ENCODE measurements at regions not wholly inside any gene's neighbourhood (a gene's known extent, or its start where the extent isn't known, plus 50 kb on each side); places are given as distances from the start of the nearest gene placed in this dataset.

DNA sequence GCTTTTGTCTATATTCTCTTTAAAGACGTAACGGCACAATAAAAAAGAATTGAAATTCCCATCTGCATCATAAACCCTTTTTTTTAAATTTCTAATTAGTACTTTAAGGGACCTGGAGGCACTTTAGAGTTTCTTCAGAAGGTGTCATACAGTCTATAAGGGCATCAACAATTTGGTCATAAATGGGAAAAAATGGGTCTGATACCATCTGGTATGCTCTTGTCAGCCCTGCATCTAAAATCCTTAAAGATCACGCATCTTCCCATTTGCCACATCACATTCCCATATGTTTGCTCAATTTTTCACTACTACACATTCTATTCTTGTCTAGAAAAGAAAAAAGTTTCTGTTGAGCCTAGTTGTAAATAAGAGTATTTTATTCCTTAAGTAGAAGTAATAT, 53.8 kb downstream of the COX7C start:
- no peak overlapping the region for H3K9ac ChIP-seq (ENCODE audit: low read depth in 1 of 3, low read length in 3 of 3)
- no peaks in the 10 kb centered on the region for H3K4me1 ChIP-seq (ENCODE audit: control insufficient read depth in 3 of 3, insufficient read depth in 3 of 3, low read length in 3 of 3)
- no peak overlapping the region for H3K27ac ChIP-seq (ENCODE audit: low read depth, low read length)
- H3K36me3 ChIP-seq (ENCODE audit: control insufficient read depth in 3 of 3, insufficient read depth in 3 of 3, low read length in 3 of 3), result no peaks in the 10 kb centered on the region
- no peak overlapping the region for H3K4me3 ChIP-seq (ENCODE audit: low read length in 3 of 3)
- H3K27me3 ChIP-seq (ENCODE audit: control insufficient read depth in 3 of 3, insufficient read depth in 3 of 3, low read length in 3 of 3), result no peaks in the 10 kb centered on the region
- H3K9me3 ChIP-seq (ENCODE audit: control insufficient read depth in 3 of 3, low read length in 3 of 3), result no peaks in the 10 kb centered on the region

DNA sequence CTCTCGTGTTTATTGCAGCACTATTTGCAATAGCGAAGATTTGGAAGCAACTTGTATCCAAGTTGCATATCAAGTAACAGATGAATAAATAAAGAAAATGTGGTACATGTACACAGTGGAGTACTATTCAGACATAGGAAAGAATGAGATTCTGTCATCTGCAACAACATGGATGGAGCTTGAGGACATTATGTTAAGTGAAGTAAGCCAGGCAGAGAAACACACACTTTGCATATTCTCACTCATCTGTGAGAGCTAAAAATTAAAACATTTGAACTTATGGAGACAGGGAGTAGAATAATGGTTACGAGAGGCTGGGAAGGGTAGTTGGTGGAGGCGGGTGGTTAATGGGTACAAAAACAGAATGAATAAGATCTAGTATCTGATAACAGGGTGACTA, 56.3 kb downstream of the COX7C start:
- no peaks in the 10 kb centered on the region for H3K9me3 ChIP-seq (ENCODE audit: control insufficient read depth in 3 of 3, low read length in 3 of 3)
- no peaks in the 10 kb centered on the region for H3K4me1 ChIP-seq (ENCODE audit: control insufficient read depth in 3 of 3, insufficient read depth in 3 of 3, low read length in 3 of 3)
- H3K36me3 ChIP-seq (ENCODE audit: control insufficient read depth in 3 of 3, insufficient read depth in 3 of 3, low read length in 3 of 3), result no peaks in the 10 kb centered on the region
- no peak overlapping the region for H3K27ac ChIP-seq (ENCODE audit: low read depth, low read length)
- no peaks in the 10 kb centered on the region for H3K27me3 ChIP-seq (ENCODE audit: control insufficient read depth in 3 of 3, insufficient read depth in 3 of 3, low read length in 3 of 3)
- H3K9ac ChIP-seq (ENCODE audit: low read depth in 1 of 3, low read length in 3 of 3), result no peak overlapping the region
- no peak overlapping the region for H3K4me3 ChIP-seq (ENCODE audit: low read length in 3 of 3)

DNA sequence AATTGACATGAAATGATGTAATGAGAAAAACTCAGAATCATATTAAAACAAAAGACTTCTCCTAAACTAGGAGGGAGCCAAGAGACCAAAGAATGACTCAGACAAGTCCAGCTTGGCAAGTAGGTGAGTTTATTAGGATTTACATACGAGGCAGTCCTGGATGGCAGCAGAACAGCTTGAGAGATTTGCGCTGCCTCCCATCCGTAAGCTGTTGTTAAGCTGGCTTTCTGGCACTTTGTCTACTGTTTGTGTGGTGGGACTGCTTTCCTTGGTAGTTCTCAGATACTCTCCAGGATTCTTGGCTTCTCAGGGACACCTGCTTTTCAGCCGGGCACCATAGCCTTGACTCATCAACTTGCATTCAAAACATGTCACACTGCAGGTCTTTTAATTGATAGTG, 57.6 kb downstream of the COX7C start:
- Histone ChIP-seq H3K4me1 (ENCODE audit: control insufficient read depth in 3 of 3, insufficient read depth in 3 of 3, low read length in 3 of 3) (no peaks in the 10 kb centered on the region), H3K9me3 (ENCODE audit: control insufficient read depth in 3 of 3, low read length in 3 of 3) (no peaks in the 10 kb centered on the region)

DNA sequence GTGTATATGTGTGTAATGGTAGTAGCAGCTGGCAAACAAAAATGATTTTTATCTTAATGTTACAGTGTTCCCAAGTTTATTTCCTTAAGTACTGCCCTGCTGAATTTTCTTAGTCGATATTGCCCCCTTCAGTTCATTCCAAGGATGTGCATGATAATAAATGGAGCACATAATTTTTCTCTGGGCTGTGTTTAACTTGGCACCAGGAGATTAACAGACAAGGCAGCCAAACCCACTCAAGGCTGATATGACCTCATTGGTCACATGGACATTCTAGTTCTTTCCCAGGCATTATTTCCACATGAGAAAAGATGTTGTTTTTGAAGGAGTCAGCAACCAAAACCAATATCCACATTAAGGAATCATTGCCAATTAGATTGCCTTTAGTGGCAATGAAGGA, 61.8 kb downstream of the COX7C start:
- no peaks in the 10 kb centered on the region for H3K27me3 ChIP-seq (ENCODE audit: control insufficient read depth in 3 of 3, insufficient read depth in 3 of 3, low read length in 3 of 3)
- no peaks in the 10 kb centered on the region for H3K36me3 ChIP-seq (ENCODE audit: control insufficient read depth in 3 of 3, insufficient read depth in 3 of 3, low read length in 3 of 3)
- no peaks in the 10 kb centered on the region for H3K4me1 ChIP-seq (ENCODE audit: control insufficient read depth in 3 of 3, insufficient read depth in 3 of 3, low read length in 3 of 3)
- no peaks in the 10 kb centered on the region for H3K9me3 ChIP-seq (ENCODE audit: control insufficient read depth in 3 of 3, low read length in 3 of 3)
- H3K4me3 ChIP-seq (ENCODE audit: low read length in 3 of 3), result no peak overlapping the region
- H3K27ac ChIP-seq (ENCODE audit: low read depth, low read length), result no peak overlapping the region
- H3K9ac ChIP-seq (ENCODE audit: low read depth in 1 of 3, low read length in 3 of 3), result no peak overlapping the region

More for the DNA sequence above, 57.6 kb downstream of the COX7C start:
- Histone ChIP-seq H3K27ac (ENCODE audit: low read depth, low read length) (no peak overlapping the region), H3K9ac (ENCODE audit: low read depth in 1 of 3, low read length in 3 of 3) (no peak overlapping the region), H3K4me3 (ENCODE audit: low read length in 3 of 3) (no peak overlapping the region), H3K36me3 (ENCODE audit: control insufficient read depth in 3 of 3, insufficient read depth in 3 of 3, low read length in 3 of 3) (no peaks in the 10 kb centered on the region), H3K27me3 (ENCODE audit: control insufficient read depth in 3 of 3, insufficient read depth in 3 of 3, low read length in 3 of 3) (no peaks in the 10 kb centered on the region)

DNA sequence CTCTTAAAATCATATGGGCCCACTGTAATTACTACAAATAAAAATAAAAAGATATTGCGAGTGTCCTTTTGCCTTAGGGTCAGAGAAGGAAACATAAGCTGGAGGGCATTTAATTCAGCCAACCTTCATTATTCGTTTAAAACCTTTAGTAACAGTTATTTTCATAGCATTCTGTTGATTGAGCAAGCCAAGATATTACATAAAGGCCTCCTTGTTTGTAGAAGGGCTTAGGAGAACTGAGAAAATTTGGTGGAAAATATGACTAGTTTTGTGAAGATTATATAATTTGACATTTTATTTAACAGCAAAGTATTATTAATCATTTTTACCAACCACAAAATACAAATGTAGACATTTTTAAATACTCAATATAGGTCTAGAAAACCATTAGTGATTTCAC, 62.2 kb downstream of the COX7C start:
- Histone ChIP-seq H3K36me3 (ENCODE audit: control insufficient read depth in 3 of 3, insufficient read depth in 3 of 3, low read length in 3 of 3) (no peaks in the 10 kb centered on the region), H3K4me3 (ENCODE audit: low read length in 3 of 3) (no peak overlapping the region), H3K4me1 (ENCODE audit: control insufficient read depth in 3 of 3, insufficient read depth in 3 of 3, low read length in 3 of 3) (no peaks in the 10 kb centered on the region), H3K27me3 (ENCODE audit: control insufficient read depth in 3 of 3, insufficient read depth in 3 of 3, low read length in 3 of 3) (no peaks in the 10 kb centered on the region), H3K9ac (ENCODE audit: low read depth in 1 of 3, low read length in 3 of 3) (no peak overlapping the region), H3K9me3 (ENCODE audit: control insufficient read depth in 3 of 3, low read length in 3 of 3) (no peaks in the 10 kb centered on the region), H3K27ac (ENCODE audit: low read depth, low read length) (no peak overlapping the region)

DNA sequence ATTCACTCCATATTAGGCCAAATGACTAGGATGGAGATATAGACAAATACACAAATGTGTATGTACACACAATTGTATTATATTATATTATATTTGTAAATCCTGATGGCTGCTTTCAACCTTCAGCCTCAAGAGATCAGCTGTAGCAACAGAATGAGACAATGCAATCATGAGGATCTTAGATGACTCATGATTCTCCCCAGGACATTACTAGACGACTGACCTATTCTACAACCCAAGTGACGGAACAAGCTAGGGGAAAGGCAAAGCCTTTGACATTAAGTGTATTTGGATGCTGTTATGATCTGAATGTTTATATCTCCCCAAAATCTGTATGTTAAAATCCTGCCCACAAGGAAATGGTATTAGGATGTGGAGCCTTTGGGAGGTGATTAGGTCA, 66.5 kb downstream of the COX7C start:
- no peak overlapping the region for H3K9ac ChIP-seq (ENCODE audit: low read depth in 1 of 3, low read length in 3 of 3)
- H3K27ac ChIP-seq (ENCODE audit: low read depth, low read length), result no peak overlapping the region
- no peak overlapping the region for H3K4me3 ChIP-seq (ENCODE audit: low read length in 3 of 3)
- no peaks in the 10 kb centered on the region for H3K4me1 ChIP-seq (ENCODE audit: control insufficient read depth in 3 of 3, insufficient read depth in 3 of 3, low read length in 3 of 3)
- H3K9me3 ChIP-seq (ENCODE audit: control insufficient read depth in 3 of 3, low read length in 3 of 3), result no peaks in the 10 kb centered on the region
- H3K36me3 ChIP-seq (ENCODE audit: control insufficient read depth in 3 of 3, insufficient read depth in 3 of 3, low read length in 3 of 3), result no peaks in the 10 kb centered on the region
- H3K27me3 ChIP-seq (ENCODE audit: control insufficient read depth in 3 of 3, insufficient read depth in 3 of 3, low read length in 3 of 3), result no peaks in the 10 kb centered on the region

DNA sequence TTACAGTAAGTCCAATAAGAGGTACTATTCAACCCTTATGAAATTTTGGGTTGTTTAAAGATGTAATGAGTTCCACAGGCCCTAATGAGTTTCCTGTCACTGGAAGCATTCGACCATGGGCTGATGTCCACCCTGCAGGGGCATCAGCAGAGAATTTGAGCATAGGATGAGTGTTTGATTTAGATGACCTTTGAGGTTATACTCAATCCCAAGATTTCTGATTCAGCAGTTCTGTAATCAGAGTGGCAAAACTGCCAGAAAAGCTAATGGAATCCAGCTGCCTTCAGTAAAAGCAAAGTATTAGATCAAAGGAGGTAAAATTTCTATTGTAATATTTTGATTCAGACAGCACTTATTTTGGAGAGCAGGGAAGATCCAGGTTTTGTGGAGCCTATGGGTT, 68.3 kb downstream of the COX7C start:
- Histone ChIP-seq H3K27ac (ENCODE audit: low read depth, low read length) (no peak overlapping the region), H3K36me3 (ENCODE audit: control insufficient read depth in 3 of 3, insufficient read depth in 3 of 3, low read length in 3 of 3) (no peaks in the 10 kb centered on the region), H3K4me1 (ENCODE audit: control insufficient read depth in 3 of 3, insufficient read depth in 3 of 3, low read length in 3 of 3) (no peaks in the 10 kb centered on the region), H3K27me3 (ENCODE audit: control insufficient read depth in 3 of 3, insufficient read depth in 3 of 3, low read length in 3 of 3) (no peaks in the 10 kb centered on the region), H3K4me3 (ENCODE audit: low read length in 3 of 3) (no peak overlapping the region), H3K9ac (ENCODE audit: low read depth in 1 of 3, low read length in 3 of 3) (no peak overlapping the region), H3K9me3 (ENCODE audit: control insufficient read depth in 3 of 3, low read length in 3 of 3) (no peaks in the 10 kb centered on the region)

DNA sequence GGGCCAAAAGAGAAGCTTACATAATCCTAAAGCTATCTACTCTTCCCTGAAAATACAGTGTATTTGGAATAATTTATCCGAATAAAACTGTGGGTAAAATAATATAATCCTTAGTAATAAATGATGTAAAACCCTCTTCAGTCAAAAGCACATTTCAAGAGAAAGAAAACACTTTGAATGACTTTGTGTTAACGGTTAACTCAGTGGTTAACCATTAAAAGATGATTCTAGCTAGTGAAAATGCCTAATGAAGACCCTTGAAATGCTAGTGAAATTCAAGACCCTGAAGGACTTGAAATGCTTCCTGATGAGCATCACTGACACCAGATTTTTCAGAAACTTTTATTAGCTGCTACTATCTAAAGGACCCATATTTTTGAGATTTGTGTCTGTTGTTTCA, 70.7 kb downstream of the COX7C start:
- Histone ChIP-seq H3K36me3 (ENCODE audit: control insufficient read depth in 3 of 3, insufficient read depth in 3 of 3, low read length in 3 of 3) (no peaks in the 10 kb centered on the region), H3K9me3 (ENCODE audit: control insufficient read depth in 3 of 3, low read length in 3 of 3) (no peaks in the 10 kb centered on the region), H3K4me1 (ENCODE audit: control insufficient read depth in 3 of 3, insufficient read depth in 3 of 3, low read length in 3 of 3) (no peaks in the 10 kb centered on the region), H3K4me3 (ENCODE audit: low read length in 3 of 3) (no peak overlapping the region), H3K27ac (ENCODE audit: low read depth, low read length) (no peak overlapping the region), H3K9ac (ENCODE audit: low read depth in 1 of 3, low read length in 3 of 3) (no peak overlapping the region), H3K27me3 (ENCODE audit: control insufficient read depth in 3 of 3, insufficient read depth in 3 of 3, low read length in 3 of 3) (no peaks in the 10 kb centered on the region)

DNA sequence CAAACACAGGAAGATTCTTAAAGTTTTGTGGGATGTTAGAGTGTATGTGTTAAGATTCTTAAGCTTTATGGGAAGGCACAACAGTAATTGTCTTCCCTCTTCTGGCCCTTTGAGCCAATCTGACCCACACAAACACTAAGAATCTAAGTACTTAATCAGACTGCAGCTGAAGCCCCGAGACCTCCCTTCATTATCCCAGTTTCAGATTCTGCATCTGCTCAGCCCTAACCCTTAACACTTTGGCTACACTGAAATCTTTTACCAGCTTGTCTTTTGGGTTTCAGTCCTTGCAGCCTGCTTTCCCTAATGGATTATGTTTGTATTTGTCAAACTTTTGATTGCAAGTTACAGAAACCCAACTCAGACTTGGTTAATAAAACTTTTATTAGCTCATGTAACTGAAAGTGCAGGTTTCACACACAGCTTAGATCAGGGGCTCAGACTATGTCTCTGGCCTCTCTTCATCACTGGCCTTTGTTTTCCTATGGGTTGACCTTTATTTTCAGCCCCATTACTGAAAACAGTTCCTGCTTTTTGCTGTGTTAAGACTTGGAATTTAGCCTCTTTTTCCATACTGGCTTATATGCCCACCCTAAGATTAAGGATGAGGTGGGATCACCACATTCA, 71.5 kb downstream of the COX7C start:
- H3K4me3 ChIP-seq (ENCODE audit: low read length in 3 of 3), result no peak overlapping the region
- no peaks in the 10 kb centered on the region for H3K4me1 ChIP-seq (ENCODE audit: control insufficient read depth in 3 of 3, insufficient read depth in 3 of 3, low read length in 3 of 3)
- H3K9ac ChIP-seq (ENCODE audit: low read depth in 1 of 3, low read length in 3 of 3), result no peak overlapping the region
- no peaks in the 10 kb centered on the region for H3K36me3 ChIP-seq (ENCODE audit: control insufficient read depth in 3 of 3, insufficient read depth in 3 of 3, low read length in 3 of 3)
- H3K27ac ChIP-seq (ENCODE audit: low read depth, low read length), result no peak overlapping the region
- H3K27me3 ChIP-seq (ENCODE audit: control insufficient read depth in 3 of 3, insufficient read depth in 3 of 3, low read length in 3 of 3), result no peaks in the 10 kb centered on the region
- H3K9me3 ChIP-seq (ENCODE audit: control insufficient read depth in 3 of 3, low read length in 3 of 3), result no peaks in the 10 kb centered on the region

DNA sequence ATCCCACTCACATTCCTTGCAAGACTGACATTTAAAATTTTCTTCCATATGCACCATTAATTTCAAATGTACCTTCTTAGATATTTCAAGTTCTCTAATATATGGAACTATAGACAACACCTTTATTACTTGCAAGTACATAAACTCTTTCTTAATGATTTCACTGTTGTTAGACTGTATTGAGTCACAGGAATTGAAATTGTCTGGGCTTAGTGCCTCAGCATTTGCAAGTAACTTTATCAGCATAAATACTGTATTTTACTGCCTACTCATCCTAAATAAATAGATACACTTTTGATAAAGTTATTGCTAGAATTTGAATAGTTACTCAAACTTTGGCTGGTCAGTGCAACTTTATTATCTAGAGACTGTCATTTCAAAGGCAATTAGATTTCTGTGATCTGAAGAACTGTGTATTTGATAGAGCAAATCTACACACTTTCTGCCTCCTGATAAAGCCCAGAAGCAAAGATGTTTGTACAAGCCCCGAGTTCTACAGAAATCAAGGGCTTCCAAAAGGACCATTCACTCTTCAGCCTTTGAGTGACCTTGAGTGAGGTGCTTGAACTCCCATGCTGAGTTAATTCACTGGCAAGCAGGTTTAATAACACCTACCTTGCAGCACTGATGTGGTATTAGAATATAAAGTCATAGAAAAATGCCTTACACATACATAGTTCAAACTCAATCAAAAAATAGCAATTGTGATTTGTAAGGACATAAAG, 91.6 kb downstream of the COX7C start:
- Histone ChIP-seq H3K27ac (ENCODE audit: low read depth, low read length) (no peak overlapping the region), H3K4me3 (ENCODE audit: low read length in 3 of 3) (no peak overlapping the region), H3K9ac (ENCODE audit: low read depth in 1 of 3, low read length in 3 of 3) (no peak overlapping the region), H3K36me3 (ENCODE audit: control insufficient read depth in 3 of 3, insufficient read depth in 3 of 3, low read length in 3 of 3) (no peaks in the 10 kb centered on the region), H3K4me1 (ENCODE audit: control insufficient read depth in 3 of 3, insufficient read depth in 3 of 3, low read length in 3 of 3) (no peaks in the 10 kb centered on the region), H3K9me3 (ENCODE audit: control insufficient read depth in 3 of 3, low read length in 3 of 3) (no peaks in the 10 kb centered on the region), H3K27me3 (ENCODE audit: control insufficient read depth in 3 of 3, insufficient read depth in 3 of 3, low read length in 3 of 3) (no peaks in the 10 kb centered on the region)

All from skeletal muscle tissue (tissue), 3 donors.